ENCODE measurements at regions not wholly inside any gene's neighbourhood (a gene's known extent, or its start where the extent isn't known, plus 50 kb on each side); places are given as distances from the start of the nearest gene placed in this dataset.

DNA sequence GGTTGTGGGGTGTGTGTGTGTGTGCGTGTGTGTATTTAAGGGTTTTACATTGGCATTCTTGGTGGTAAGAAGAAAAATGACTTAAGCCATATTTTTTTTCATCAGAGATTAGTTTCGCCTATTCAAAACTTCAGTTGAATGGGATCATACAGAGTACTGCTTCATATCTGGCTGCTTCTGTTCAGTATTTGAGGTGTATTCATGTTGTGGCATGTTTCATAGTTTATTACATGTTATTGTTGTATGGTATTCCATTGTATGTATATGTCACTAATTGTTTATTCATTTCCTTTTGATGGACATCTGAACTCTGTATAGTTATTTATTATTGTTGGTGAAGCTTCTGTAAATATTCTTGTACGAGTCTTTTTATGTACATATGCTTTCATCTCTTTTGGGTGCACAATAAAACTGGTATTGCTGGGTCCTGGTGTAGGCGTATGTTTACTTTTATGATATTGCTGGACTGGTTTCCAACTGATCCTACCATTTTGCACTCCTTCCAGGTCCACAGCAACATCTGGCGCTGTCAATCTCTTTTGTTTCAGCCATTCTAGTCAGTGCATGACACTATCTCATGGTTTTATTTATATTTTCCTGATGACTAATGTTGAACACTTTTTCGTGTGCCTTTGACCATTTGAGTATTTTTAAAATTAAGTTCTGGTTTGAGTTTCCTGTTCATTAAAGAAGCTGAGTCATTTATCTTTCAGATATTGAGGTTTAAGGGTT lies 77.4 kb upstream of the MAF start:
- H3K9me3 ChIP-seq (ENCODE audit: control extremely low read depth in 1 of 3, control insufficient read depth in 2 of 3, insufficient read depth in 1 of 3, low read length in 2 of 3) = no peaks in the 10 kb centered on the region
- H3K36me3 ChIP-seq (replicated peaks in 1 of 2; ENCODE audit: control extremely low read depth in 1 of 2, control insufficient read depth in 1 of 2, extremely low read depth in 1 of 2, insufficient read depth in 2 of 2, low read length in 1 of 2) = no peaks in the 10 kb centered on the region
- no peak overlapping the region for H3K4me3 ChIP-seq (ENCODE audit: control extremely low read depth in 1 of 5, extremely low read depth in 1 of 5, insufficient read depth in 1 of 5, low read depth in 2 of 5, low read length in 4 of 5)
- ATAC-seq (ENCODE audit: low read depth) = no peak
- no peaks in the 10 kb centered on the region for H3K4me1 Mint-ChIP-seq
- DNase-seq = no peak
- no peaks in the 10 kb centered on the region for H3K27me3 ChIP-seq (replicated peaks in 1 of 4; ENCODE audit: control extremely low read depth in 1 of 4, control insufficient read depth in 3 of 4, insufficient read depth in 4 of 4, low read length in 3 of 4)
- intact Hi-C loops (cut with micrococcal nuclease) = no loop called here
- H3K9ac ChIP-seq (ENCODE audit: low read length) = no peak overlapping the region
- no peaks in the 10 kb centered on the region for H4K20me1 ChIP-seq (ENCODE audit: control insufficient read depth, insufficient read depth, low read length, poor library complexity, severe bottlenecking)
- no peak overlapping the region for H2AFZ ChIP-seq (ENCODE audit: insufficient read depth, low read depth, low read length, poor library complexity, severe bottlenecking)
- no peaks in the 10 kb centered on the region for H3K9me3 Mint-ChIP-seq (ENCODE audit: insufficient read depth)
- H3K27ac ChIP-seq (ENCODE audit: low read length in 2 of 2) = no peak overlapping the region
- ChIA-PET POLR2A (no interaction called here), CTCF (no interaction called here)
- no peaks in the 10 kb centered on the region for H3K79me2 ChIP-seq (ENCODE audit: control insufficient read depth, insufficient read depth, low read length)
- H3K4me2 ChIP-seq (replicated peaks; ENCODE audit: low read depth, low read length, poor library complexity, severe bottlenecking) = no peak overlapping the region
- H3K27ac Mint-ChIP-seq = no peak overlapping the region
- no peaks in the 10 kb centered on the region for H3K4me1 ChIP-seq (ENCODE audit: control insufficient read depth in 2 of 2, insufficient read depth in 2 of 2, low read length in 2 of 2)
- no peak overlapping the region for H3K4me3 Mint-ChIP-seq
- TF ChIP-seq, protein P1, sequence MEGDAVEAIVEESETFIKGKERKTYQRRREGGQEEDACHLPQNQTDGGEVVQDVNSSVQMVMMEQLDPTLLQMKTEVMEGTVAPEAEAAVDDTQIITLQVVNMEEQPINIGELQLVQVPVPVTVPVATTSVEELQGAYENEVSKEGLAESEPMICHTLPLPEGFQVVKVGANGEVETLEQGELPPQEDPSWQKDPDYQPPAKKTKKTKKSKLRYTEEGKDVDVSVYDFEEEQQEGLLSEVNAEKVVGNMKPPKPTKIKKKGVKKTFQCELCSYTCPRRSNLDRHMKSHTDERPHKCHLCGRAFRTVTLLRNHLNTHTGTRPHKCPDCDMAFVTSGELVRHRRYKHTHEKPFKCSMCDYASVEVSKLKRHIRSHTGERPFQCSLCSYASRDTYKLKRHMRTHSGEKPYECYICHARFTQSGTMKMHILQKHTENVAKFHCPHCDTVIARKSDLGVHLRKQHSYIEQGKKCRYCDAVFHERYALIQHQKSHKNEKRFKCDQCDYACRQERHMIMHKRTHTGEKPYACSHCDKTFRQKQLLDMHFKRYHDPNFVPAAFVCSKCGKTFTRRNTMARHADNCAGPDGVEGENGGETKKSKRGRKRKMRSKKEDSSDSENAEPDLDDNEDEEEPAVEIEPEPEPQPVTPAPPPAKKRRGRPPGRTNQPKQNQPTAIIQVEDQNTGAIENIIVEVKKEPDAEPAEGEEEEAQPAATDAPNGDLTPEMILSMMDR (IDR thresholded peaks at IDR 0.05) = no peak
- TF ChIP-seq EZH2 (IDR thresholded peaks at IDR 0.05; ENCODE audit: borderline replicate concordance, insufficient read depth, low read depth, low read length, poor library complexity, severe bottlenecking) = no peak
- H3K27me3 Mint-ChIP-seq = no peaks in the 10 kb centered on the region
- no CpG with 5 or more reads among the region's 6 CpGs for WGBS (ENCODE audit: insufficient coverage)

- no peak overlapping the region for H3K4me2 ChIP-seq (replicated peaks; ENCODE audit: low read depth, low read length, poor library complexity, severe bottlenecking)
- TF ChIP-seq EZH2 (IDR thresholded peaks at IDR 0.05; ENCODE audit: borderline replicate concordance, insufficient read depth, low read depth, low read length, poor library complexity, severe bottlenecking) = no peak
- TF ChIP-seq, protein P1 (IDR thresholded peaks at IDR 0.05) = no peak
- POLR2A ChIA-PET = no interaction called here
- Mint-ChIP-seq H3K27me3 (no peaks in the 10 kb centered on the region), H3K27ac (no peak overlapping the region), H3K4me1 (no peaks in the 10 kb centered on the region), H3K9me3 (ENCODE audit: insufficient read depth) (no peaks in the 10 kb centered on the region), H3K4me3 (no peak overlapping the region)
- DNase-seq = no peak
- no peaks in the 10 kb centered on the region for H4K20me1 ChIP-seq (ENCODE audit: control insufficient read depth, insufficient read depth, low read length, poor library complexity, severe bottlenecking)
- intact Hi-C loops (cut with micrococcal nuclease) = no loop called here
- no peak overlapping the region for H2AFZ ChIP-seq (ENCODE audit: insufficient read depth, low read depth, low read length, poor library complexity, severe bottlenecking)
- H3K27me3 ChIP-seq (replicated peaks in 1 of 4; ENCODE audit: control extremely low read depth in 1 of 4, control insufficient read depth in 3 of 4, insufficient read depth in 4 of 4, low read length in 3 of 4) = no peaks in the 10 kb centered on the region
- H3K79me2 ChIP-seq (ENCODE audit: control insufficient read depth, insufficient read depth, low read length) = no peaks in the 10 kb centered on the region
- H3K4me3 ChIP-seq (ENCODE audit: control extremely low read depth in 1 of 5, extremely low read depth in 1 of 5, insufficient read depth in 1 of 5, low read depth in 2 of 5, low read length in 4 of 5) = no peak overlapping the region
- no peaks in the 10 kb centered on the region for H3K36me3 ChIP-seq (replicated peaks in 1 of 2; ENCODE audit: control extremely low read depth in 1 of 2, control insufficient read depth in 1 of 2, extremely low read depth in 1 of 2, insufficient read depth in 2 of 2, low read length in 1 of 2)
- ATAC-seq (ENCODE audit: low read depth) = no peak
- no peaks in the 10 kb centered on the region for H3K4me1 ChIP-seq (ENCODE audit: control insufficient read depth in 2 of 2, insufficient read depth in 2 of 2, low read length in 2 of 2)
- no peaks in the 10 kb centered on the region for H3K9me3 ChIP-seq (ENCODE audit: control extremely low read depth in 1 of 3, control insufficient read depth in 2 of 3, insufficient read depth in 1 of 3, low read length in 2 of 3)
- CTCF ChIA-PET = no interaction called here
- no peak overlapping the region for H3K9ac ChIP-seq (ENCODE audit: low read length)
- no CpG with 5 or more reads among the region's 3 CpGs for WGBS (ENCODE audit: insufficient coverage)
- H3K27ac ChIP-seq (ENCODE audit: low read length in 2 of 2) = no peak overlapping the region
Observed at GRCh38 chr16:79673635-79674034, 73.1 kb upstream of the MAF start.
